ENCODE measurements at regions not wholly inside any gene's neighbourhood (a gene's known extent, or its start where the extent isn't known, plus 50 kb on each side); places are given as distances from the start of the nearest gene placed in this dataset.
A peak's percentile ranks its signal among the peaks of the same experiment; 100 is the strongest.

DNA sequence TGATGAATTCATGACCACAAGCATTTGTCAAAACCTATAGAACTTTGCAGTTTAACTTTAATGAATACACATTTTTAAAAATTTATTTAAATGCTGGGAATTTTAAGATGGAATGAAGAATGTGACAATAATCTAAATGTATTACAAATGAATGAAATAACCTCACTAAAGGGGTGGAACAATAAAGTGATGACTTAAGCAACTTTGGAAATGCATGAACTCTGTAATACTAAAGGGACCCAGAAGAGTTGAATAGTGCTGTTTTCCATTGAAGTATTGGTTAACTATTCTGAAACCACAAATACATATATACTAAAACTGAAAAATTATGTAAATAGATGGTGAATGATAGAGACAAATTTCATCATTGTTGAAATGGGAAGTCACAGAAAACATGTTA is 1395.1 kb downstream of the NCAM2 start:
- no peak for DNase-seq (ENCODE audit: low read depth)

DNA sequence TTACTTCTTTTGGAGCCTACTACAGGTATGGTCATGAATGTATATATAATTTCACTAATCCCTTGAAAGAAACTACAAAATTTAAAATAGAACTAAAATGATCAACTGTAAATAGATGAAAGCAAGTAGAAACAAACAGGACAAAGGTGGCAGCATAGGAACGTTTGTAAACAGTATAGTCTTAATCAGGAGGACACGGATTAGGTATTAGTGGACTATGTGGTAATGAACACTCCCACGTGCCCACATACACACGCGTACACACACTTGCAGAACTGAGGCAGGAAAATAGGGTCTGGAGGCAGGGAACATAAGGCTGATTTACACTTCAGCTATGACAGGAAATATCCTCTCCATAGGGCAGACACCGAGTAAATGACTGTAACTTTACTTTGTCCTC is 1397.8 kb downstream of the NCAM2 start:
- peak; percentile 42 for DNase-seq (ENCODE audit: low read depth)

DNA sequence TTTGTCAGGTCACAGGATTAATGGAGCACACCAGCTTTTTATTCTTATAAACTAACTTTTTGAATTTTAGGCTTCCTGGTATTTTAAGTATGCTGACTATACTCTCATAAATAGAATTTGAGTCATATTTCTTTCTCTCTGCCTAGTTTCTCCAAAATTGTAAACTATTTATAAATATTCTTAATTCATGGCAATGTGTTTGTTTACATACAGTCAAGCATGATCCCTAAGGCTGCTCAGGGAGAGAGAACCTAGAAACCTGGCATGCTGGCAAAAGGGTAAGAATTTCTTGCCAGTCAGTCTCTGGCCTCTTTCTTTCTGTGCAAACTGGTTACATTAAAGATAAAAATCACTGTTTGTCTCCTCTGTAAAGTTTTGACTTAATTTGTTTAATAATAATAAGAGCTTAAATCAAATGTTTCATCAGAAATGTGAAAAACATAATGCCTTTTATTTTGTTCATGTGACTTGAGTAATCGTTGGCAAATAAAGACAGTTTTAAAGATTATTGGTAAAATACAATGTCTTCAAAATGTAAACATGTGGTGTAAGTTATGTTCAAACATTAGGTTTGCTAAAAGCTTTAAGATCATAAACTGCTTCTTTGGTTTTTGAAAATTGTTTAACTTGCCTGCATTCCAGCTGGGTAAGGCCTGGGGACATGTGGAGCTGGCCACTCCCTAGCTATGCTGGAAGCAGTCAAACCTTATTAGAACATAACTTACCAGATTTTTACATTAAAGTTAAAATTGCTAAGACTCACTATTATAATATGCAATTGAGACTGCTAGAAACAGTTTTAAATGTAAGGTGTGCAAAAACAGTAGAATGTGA is 1401.7 kb downstream of the NCAM2 start:
- no peak for DNase-seq (ENCODE audit: low read depth)

DNA sequence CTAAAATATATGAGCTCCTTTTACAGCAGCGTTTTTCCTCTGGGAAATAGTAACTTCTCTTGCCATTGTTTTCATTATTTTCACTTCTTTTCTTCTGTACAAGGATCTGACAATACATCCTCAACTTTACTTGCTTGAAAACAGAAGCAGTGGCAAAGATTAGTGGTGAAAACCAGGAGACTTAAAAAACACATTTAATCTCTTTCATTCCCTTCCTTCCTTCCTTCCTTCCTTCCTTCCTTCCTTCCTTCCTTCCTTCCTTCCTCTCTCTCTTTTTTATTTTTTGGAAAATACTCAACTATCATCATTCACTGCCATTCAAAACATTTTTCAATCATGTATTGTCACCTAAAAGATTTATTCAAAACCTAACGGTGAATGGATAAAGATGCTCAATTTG is 1411.4 kb downstream of the NCAM2 start:
- DNase-seq (ENCODE audit: low read depth), result no peak

DNA sequence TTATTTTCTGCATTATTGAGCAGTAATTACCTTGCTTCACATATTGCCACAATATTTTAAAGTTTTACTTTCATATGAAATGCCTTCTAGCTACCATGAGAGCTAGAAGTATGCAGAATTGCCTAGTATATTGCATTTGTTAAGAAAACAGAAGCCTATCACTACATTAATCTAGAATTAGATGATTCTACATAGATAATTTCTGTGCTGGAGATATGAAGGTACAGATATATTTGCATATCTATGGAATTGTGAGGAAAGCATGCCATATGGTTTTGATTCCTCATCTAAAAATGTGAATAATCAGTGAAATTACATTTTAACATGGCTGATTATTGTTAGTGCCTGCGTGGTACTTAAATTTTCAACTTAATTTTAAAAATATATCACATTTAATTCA is 1418.3 kb downstream of the NCAM2 start:
- DNase-seq (ENCODE audit: low read depth), result no peak

DNA sequence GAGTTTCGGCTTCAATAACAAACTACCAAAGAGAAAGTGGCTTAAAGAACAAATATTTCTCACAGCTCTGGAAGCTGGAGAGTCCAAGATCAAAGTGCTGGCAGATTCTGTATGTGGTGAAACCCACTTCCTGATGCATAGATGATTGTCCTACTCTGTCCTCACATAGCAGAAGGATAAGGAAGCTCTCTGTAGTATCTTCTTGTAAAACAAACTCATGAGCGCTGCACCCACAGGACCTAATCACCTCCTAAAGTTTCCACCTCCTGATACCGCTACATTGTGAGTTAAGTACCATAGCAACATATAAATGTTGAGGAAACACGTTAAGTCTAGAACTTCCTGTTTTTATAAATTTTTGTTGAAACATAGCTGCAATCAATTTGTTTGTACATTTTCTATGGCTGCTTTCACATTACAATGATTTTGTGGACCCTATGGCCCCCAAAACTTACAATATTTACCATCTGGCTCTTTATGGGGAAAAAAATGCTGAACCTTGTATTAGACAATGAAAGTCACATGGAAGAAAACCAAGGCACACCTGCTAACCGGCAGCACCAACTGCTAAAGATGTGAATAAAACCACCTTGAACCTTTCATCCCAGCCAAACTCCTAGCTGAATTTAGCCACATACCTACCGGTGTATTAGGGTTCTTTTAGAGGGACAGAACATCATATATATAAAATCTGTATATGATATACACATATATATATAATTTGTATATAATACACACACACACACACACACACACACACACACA is 1423.4 kb downstream of the NCAM2 start:
- no peak for DNase-seq (ENCODE audit: low read depth)

DNA sequence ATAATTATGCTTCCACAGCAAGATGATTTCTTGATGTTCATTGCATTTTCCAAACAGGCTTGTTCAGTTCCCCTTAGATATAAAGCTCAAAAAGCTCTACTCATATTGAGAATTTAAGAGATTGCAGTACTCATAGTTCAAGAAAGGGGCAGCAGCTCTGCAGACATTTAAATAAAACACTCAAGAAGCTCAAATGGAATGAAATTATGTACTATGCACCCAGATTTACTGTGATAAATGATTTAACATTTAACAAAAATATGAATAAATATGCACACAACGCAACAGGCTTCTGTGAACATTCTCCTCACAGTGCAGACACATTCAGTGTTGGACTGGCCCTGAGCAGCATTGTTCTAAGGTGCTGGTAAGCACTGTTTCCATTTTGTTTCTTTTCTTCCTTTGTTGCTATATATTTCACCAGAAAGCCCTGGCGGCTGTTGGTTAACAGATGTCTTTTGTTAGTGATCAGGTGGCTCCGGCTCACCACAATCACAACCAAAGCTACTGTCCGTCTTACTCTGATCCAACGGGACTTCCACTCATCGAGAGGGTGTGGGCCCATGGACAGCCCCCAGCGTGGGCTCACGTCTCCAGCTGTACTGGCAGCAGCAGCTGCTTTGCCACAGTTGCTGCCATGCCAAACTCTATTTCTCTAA is 1440.3 kb downstream of the NCAM2 start:
- peak; percentile 6 for DNase-seq (ENCODE audit: low read depth)

DNA sequence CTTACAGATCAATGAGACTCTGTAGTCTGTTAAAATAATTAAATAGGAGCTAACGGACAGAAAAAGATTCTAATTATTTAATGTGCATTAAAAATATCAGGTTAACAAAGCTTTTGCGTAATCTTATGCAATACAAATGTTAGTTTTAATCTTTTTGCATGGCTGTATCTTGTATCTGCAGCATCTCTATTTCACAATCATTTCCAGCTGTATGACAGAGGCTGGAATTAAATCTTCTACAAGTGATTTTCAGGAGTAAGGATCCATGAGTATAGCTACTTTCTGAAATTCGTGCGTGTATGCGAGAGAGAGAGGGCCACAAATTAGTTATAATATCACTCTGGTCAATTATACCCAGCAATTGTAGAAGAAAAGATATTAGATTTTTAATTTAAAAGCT is 1446.8 kb downstream of the NCAM2 start:
- no peak for DNase-seq (ENCODE audit: low read depth)

DNA sequence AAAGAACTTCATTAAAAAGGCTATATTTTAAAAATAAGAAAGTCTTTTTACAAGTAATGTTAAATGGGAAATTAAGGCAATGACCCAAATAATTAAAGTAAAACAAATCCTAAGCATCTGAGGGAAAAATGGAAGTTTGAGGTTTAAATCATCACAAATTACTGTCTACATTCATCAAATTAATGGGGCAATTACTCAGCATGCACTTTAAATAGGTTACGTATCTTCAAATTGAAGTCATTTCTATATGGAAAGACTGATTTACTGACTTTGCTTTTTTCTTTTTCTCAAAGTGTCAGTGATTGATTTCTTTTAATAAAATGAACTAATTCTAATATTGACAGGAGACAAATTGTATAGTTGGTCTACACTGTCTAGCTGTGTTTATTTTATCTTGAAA is 1452.3 kb downstream of the NCAM2 start:
- no peak for DNase-seq (ENCODE audit: low read depth)

DNA sequence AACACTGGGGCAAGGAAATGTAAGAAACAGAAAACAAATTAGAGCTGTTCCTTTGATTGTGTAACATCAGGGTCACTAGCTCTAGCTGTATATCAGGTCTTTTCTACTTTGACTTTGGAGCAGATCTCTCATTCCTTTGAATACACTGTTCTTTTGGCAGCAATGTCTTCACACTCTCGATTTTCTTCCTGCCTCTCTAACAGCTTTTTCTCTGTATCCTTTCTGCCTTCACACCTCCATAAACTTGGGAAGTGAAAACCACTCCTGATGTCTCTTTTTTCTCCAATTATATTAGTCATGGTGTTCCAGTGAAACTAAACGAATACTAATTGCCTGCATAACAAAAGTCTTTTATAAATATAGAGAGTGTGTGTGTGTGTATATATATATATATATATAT is 1458.0 kb downstream of the NCAM2 start:
- DNase-seq (ENCODE audit: low read depth), result no peak

DNA sequence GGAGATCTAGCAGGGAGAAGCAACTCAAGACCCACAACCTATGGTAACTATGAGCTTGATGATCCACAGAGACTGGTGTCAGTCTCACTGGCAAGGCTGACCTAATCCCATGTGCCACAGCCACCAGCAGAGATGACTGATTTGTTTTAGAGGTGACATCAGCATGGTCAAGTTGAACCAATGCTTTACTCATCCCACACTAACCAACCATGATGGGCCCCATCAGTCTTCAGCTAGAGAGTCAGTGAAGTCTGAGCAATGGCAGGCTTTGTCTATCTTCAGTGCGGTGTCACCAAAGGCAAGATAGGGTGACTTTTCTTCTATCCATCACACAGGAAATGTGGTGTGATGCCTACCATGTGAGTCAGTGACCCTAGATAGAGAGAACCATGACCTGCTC is 1470.7 kb downstream of the NCAM2 start:
- no peak for DNase-seq (ENCODE audit: low read depth)

DNA sequence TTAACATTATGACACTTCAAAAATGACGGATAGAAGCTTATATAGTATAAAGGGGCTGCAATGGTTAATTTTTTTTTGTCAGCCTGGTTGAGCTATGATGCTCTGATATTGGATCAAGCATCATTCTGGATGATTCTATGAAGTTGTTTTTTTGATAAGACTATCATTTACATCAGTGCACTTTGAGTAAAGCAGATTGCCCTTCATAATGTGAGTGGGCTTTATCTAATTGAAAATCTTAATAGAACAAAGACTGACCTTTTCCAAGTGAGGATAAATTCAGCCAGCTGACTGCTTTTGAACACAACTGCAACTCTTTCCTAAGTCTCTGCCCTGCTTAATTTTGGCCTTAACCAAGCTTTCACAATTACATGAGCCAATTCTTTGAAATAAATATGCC is 1476.2 kb downstream of the NCAM2 start:
- DNase-seq (ENCODE audit: low read depth), result no peak

DNA sequence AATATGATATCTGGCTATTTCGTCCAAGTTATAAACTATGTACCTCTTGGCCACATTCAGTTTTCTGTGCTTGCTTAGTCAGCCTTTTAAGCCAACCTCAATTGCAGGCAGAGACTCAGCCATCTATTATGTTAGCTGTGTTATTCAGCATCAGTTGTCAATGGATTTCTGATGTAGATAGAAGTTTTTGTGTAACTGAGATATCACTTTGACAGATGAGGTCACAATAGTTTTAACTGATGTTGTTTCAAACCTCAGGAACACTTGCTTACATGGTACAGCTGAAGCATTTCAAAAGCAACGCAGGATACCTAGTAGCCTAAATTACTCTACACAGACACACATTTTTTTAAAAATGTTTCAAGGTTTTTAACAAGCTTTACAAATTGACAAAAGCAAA is 1478.0 kb downstream of the NCAM2 start:
- DNase-seq (ENCODE audit: low read depth), result no peak

DNA sequence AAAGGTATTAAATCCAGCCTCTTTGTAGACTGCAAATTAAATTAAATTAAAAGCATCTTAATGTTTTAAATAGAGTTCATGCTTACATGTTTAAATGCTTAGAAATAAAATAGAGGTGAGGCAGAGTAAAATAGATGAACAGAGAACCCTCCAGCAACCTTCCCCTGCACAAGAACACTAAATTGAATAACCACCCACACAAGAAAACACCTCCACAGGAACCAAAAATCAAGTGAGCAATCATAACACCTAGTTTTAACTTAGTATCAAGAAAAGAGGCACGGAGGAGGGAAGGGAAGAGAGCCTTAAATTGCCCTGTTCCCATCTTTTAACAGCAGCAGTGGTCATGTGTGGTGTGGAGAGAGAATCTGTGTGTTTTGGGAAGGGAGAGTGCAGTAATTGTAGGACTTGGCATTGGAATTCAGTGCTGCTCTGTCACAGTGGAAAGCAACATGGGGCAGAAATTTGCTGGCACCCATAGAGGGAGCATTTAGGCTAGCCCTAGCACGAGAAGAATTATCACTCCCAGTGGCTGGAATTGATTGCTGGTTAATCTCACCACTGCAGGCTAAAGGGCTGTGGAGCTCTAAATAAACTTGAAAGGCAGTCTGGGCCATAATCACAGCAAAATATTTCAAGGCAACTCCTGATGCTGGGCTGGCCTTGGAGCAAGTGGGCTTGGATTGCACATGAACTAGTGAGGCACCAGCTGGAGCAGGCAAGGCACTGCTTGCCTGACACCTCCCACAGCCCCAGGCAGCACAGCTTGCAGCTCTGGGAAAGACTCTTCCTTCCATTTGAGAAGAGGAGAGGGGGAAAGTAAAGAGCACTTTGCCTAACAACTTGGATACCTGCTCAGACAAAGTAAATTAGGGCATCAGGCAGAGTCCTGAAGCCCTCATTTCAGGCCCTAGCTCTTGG is 1478.8 kb downstream of the NCAM2 start:
- no peak for DNase-seq (ENCODE audit: low read depth)

DNA sequence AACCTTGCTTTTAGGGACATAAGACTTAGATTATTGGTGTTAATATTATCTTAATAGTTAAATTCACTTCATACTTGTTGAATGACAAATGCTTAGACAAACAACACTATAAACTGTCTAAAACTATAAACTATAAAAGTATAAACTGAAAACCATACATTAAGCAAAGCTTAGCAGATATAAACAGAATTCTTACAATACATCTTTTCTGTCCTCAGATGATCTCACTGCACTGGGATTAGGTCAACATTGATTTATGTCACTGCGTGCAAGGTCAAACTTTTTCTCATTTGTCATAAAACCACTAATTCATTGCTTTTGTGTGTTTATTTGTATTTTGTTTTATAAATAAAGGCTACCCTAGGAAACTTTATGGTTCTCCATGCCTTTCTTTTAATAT is 1491.8 kb downstream of the NCAM2 start:
- no peak for DNase-seq (ENCODE audit: low read depth)

DNA sequence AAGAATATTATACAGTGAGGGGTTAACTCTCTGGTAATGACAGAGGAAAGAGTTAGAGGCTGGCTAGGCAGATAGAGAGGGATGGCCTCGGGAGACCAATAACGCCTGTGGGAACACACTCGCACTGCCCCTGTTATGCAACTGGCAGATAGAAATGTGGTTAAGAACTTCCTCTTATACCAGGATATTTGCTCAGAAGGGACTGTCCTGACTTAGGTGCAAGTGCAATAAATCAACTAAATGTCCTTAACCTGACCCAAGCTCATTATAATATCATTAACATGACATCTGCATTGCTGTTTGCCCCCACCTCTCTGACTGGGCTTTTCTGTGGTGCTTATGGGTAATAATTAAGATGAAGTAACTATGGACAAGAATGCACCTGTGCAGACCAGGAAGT is 1518.0 kb downstream of the NCAM2 start:
- DNase-seq (ENCODE audit: low read depth), result no peak

DNA sequence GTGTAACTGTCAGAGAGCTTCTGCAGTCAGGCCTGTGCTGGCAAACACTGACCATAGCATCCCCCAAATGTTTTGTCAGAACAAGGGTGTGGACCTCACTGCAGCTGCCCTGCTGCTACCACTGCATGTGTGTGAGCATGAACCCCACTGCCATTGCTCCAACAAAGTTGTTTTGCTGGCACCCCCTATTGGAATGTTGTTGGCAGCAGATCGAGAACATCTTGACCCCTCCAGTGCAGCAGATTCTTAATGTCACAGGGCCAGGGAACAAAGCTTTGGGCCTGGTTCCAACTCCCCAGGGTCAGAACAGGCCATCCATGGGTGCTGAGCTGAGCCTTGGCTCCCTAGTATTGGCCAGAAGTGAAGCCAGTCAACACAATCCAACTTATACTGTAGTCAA is 1537.4 kb downstream of the NCAM2 start:
- DNase-seq (ENCODE audit: low read depth), result no peak

DNA sequence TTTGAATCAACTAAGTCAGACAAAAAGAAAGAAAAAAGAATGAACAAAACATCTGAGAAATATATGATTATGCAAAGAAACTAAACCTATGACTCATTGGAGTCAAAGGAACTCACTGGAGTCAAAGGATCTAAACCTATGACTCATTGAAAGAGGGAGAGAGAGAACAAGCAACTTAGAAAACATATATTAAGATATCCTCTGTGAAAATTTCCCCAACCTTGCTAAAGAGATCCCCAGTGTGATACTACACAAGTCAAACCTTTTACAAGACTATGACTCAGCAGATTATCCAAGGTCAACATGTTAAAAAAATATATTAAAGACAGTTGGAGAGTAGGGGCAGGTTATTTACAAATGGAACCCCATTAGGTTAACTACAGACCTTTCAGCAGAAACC is 1538.3 kb downstream of the NCAM2 start:
- no peak for DNase-seq (ENCODE audit: low read depth)

DNA sequence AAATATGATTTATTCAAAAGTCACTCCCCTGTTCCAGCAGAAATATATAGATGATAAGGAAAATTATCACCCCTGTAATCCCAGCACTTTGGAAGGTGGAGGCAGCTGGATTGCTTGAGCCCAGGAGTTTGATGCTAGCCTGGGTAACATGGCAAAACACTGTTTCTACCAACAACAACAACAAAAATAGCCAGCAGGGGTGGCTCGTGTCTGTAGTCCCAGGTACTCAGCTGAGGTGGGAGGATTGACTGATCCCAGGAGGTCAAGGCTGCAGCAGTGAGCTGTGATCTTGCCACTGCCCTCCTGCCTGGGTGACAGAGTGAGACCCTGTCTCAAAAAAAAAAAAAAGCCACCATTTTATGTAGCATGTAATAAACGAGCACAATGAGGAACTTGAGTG is 1546.5 kb downstream of the NCAM2 start:
- no peak for DNase-seq (ENCODE audit: low read depth)

DNA sequence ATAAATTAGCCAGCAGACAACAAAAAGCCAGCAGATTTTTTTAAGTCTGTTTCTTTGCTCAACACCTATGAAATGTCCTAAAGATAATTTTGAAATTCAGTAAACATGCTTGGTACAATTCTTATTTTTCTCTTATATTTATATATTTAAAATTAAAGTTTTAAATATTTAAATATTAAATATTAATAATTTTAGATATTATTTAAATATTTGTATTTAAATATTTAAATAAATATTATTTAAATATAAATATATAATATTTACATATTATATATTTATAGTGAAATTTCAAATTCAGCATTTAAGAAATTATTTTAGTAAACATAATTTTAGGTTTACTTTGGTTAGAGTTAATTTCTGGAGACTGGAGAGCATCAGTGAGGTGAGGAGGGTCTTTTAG is 1554.2 kb downstream of the NCAM2 start:
- no peak for DNase-seq (ENCODE audit: low read depth)

DNA sequence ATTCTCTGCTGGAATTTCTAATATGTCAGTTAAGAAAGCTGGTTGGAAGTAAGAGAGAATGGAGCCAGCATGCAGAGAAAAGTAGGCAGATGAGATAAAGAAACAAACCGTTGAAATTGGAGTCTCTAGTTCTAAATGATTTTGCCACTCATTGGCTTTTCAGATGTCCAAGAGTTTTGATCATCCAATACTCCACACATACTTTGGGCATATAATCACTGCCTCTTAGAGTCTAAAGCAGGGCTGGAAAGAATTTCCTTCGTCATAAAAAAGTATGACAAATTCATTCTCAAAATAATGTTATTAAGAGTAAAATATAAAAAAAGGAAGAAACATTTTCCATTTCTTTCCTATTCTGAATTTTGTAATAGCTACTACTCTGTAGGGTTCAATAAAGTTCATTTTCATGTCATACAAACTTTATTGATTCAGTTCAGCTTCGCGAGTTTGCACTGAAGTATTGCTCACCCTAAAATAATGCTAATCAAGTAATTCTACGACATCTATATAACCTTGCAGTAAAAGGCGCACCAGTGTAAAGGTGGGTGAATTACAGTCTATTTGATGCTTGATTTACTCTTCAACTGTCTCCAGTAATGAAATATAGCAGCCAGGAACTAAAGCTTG is 1556.6 kb downstream of the NCAM2 start:
- no peak for DNase-seq (ENCODE audit: low read depth)
